GM21515 (cell line): ENCODE measurements at regions not wholly inside any gene's neighbourhood (a gene's known extent, or its start where the extent isn't known, plus 50 kb on each side); places are given as distances from the start of the nearest gene placed in this dataset.

ENCODE experiments used
- ATAC-seq: cut with Tn5 transposase; IDR thresholded peaks from one replicate; pipeline ENCODE4 v1.9.1; 2021; ENCODE audit not compliant: unreplicated experiment

GRCh38 chr2:46239175-46239846 lies 57.9 kb upstream of the EPAS1 start:
- no peak for ATAC-seq

GRCh38 chr2:46239847-46240181 lies 57.4 kb upstream of the EPAS1 start:
- peak; percentile 63 for ATAC-seq

GRCh38 chr2:46241344-46241743 lies 55.9 kb upstream of the EPAS1 start:
- ATAC-seq = no peak

GRCh38 chr2:46245869-46246268 lies 51.3 kb upstream of the EPAS1 start:
- no peak for ATAC-seq

- ATAC-seq = no peak
These were observed 50.4 kb upstream of the EPAS1 start for GRCh38 chr2:46246790-46247189.
